KMS-11 (cell line): ENCODE measurements at regions not wholly inside any gene's neighbourhood (a gene's known extent, or its start where the extent isn't known, plus 50 kb on each side); places are given as distances from the start of the nearest gene placed in this dataset.

ENCODE experiments used
- H2AFZ ChIP-seq: fragments of 200-600 bp; sonication (generic); 2 replicates; pipeline ENCODE4 v1.6.1; 2016; ENCODE audit warnings: antibody characterized with exemption, mixed run types, low read depth
- H3K27ac ChIP-seq: fragments of 200-600 bp; sonication (generic); 2 replicates; pipeline ENCODE4 v1.6.1; 2016; ENCODE audit warnings: mild to moderate bottlenecking, mixed run types
- H3K27me3 ChIP-seq: fragments of 200-600 bp; sonication (generic); 2 replicates; pipeline ENCODE4 v1.6.1; 2017; ENCODE audit warnings: mild to moderate bottlenecking, low read depth, mixed run types, moderate library complexity; ENCODE audit not compliant: insufficient read depth
- H3K36me3 ChIP-seq: fragments of 200-600 bp; sonication (generic); 2 replicates; pipeline ENCODE4 v1.6.1; 2017; ENCODE audit warnings: mild to moderate bottlenecking, mixed run types; ENCODE audit not compliant: insufficient read depth
- H3K4me1 ChIP-seq: fragments of 200-600 bp; sonication (generic); 2 replicates; pipeline ENCODE4 v1.6.1; 2016; ENCODE audit warnings: mild to moderate bottlenecking, low read depth, mixed run types; ENCODE audit not compliant: poor library complexity, severe bottlenecking
- H3K4me2 ChIP-seq: fragments of 200-600 bp; sonication (generic); 2 replicates; pipeline ENCODE4 v1.7.0; 2016; ENCODE audit warnings: mild to moderate bottlenecking, mixed run types
- H3K4me3 ChIP-seq: fragments of 200-600 bp; sonication (generic); IDR thresholded peaks from 2 replicates; pipeline ENCODE4 v1.6.1; 2017; ENCODE audit warnings: low read depth, low read length, mixed read lengths; ENCODE audit not compliant: insufficient read depth
- H3K79me2 ChIP-seq: fragments of 200-600 bp; sonication (generic); 2 replicates; pipeline ENCODE4 v1.6.1; 2016; ENCODE audit warnings: low read depth, mixed run types; ENCODE audit not compliant: insufficient read depth
- H3K9ac ChIP-seq: fragments of 200-600 bp; sonication (generic); 2 replicates; pipeline ENCODE4 v1.6.1; 2016; ENCODE audit warnings: mild to moderate bottlenecking, mixed run types
- H4K20me1 ChIP-seq: fragments of 200-600 bp; sonication (generic); 2 replicates; pipeline ENCODE4 v1.6.1; 2016; ENCODE audit warnings: mild to moderate bottlenecking, mixed run types; ENCODE audit not compliant: insufficient read depth
- CTCF ChIP-seq: fragments of 200-600 bp; sonication (generic); conservative IDR thresholded peaks from 2 replicates; pipeline ENCODE4 v1.6.1; 2017; ENCODE audit warnings: low read depth, mild to moderate bottlenecking, antibody characterized with exemption, low read length, moderate library complexity, mixed read lengths

GRCh38 chr3:6654670-6655069, 206.2 kb upstream of the GRM7 start:
- Histone ChIP-seq H3K4me2 (no peak overlapping the region), H4K20me1 (no peaks in the 10 kb centered on the region), H3K79me2 (no peaks in the 10 kb centered on the region), H3K27ac (no peak overlapping the region), H3K27me3 (no peaks in the 10 kb centered on the region), H2AFZ (no peak overlapping the region), H3K36me3 (no peaks in the 10 kb centered on the region), H3K4me1 (no peaks in the 10 kb centered on the region), H3K4me3 (no peak overlapping the region), H3K9ac (no peak overlapping the region)
- no peak for TF ChIP-seq CTCF

GRCh38 chr3:6655275-6655674, 205.6 kb upstream of the GRM7 start:
- no peak overlapping the region for H3K27ac ChIP-seq
- H3K79me2 ChIP-seq: no peaks in the 10 kb centered on the region
- H3K36me3 ChIP-seq: no peaks in the 10 kb centered on the region
- no peak overlapping the region for H3K4me3 ChIP-seq
- no peaks in the 10 kb centered on the region for H3K4me1 ChIP-seq
- H3K4me2 ChIP-seq: no peak overlapping the region
- H3K9ac ChIP-seq: no peak overlapping the region
- no peak overlapping the region for H2AFZ ChIP-seq
- no peaks in the 10 kb centered on the region for H4K20me1 ChIP-seq
- no peaks in the 10 kb centered on the region for H3K27me3 ChIP-seq
- TF ChIP-seq CTCF: no peak

DNA sequence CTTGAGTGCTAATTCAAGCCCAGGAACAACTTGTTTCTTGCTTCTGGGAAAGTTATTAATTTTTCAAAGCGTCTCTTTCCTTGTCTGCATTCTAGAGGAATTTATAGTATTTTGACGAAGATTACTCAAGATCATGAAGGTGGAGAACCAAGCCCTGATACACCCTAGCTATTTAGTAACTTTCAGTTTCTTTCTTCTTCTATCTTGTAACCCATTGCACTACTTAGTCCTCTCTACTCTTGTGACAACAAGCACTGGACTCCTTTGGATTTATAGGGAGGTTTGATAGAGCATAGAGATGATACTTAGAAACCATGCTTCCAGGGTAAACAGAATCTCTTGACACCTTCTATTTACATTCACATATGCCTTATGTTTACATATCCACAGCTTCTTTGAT, 203.3 kb upstream of the GRM7 start:
- Histone ChIP-seq H3K4me2 (no peak overlapping the region), H3K9ac (no peak overlapping the region), H3K79me2 (no peaks in the 10 kb centered on the region), H3K4me3 (no peak overlapping the region), H3K36me3 (no peaks in the 10 kb centered on the region), H4K20me1 (no peaks in the 10 kb centered on the region), H3K4me1 (no peaks in the 10 kb centered on the region), H3K27me3 (no peaks in the 10 kb centered on the region), H3K27ac (no peak overlapping the region), H2AFZ (no peak overlapping the region)
- TF ChIP-seq CTCF: no peak

DNA sequence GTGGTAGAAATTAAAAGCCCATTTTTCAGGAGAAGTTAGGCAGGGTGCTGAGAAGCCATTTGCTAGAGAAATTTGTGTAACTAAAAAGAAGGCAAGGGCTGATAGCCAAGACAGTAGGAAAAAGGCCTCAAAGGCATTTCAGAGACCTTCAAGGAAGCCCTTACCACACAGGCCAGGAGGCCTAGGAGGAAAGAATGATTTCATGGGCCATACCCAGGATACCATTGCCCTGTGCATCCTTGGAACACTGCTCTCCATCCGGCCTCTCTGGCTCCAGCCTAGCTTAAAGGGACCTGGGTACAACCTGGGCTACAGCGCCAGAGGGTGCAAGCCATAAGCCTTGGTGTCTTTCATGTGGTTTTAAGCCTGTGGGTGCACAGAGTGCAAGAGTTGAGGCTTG, 193.6 kb upstream of the GRM7 start:
- H3K36me3 ChIP-seq: no peaks in the 10 kb centered on the region
- no peaks in the 10 kb centered on the region for H3K4me1 ChIP-seq
- H4K20me1 ChIP-seq: no peaks in the 10 kb centered on the region
- TF ChIP-seq CTCF: no peak
- no peak overlapping the region for H2AFZ ChIP-seq
- H3K9ac ChIP-seq: no peak overlapping the region
- H3K27me3 ChIP-seq: no peaks in the 10 kb centered on the region
- no peaks in the 10 kb centered on the region for H3K79me2 ChIP-seq
- no peak overlapping the region for H3K27ac ChIP-seq
- H3K4me3 ChIP-seq: no peak overlapping the region
- no peak overlapping the region for H3K4me2 ChIP-seq

- Histone ChIP-seq H3K4me3 (no peak overlapping the region), H3K4me2 (no peak overlapping the region), H4K20me1 (no peaks in the 10 kb centered on the region), H3K4me1 (no peaks in the 10 kb centered on the region), H3K27ac (no peak overlapping the region), H3K79me2 (no peaks in the 10 kb centered on the region), H3K27me3 (no peaks in the 10 kb centered on the region), H3K9ac (no peak overlapping the region), H3K36me3 (no peaks in the 10 kb centered on the region), H2AFZ (no peak overlapping the region)
- TF ChIP-seq CTCF: no peak
Measured at GRCh38 chr3:6671363-6671762, 189.6 kb upstream of the GRM7 start.
